GM12865 (cell line): ENCODE measurements at regions not wholly inside any gene's neighbourhood (a gene's known extent, or its start where the extent isn't known, plus 50 kb on each side); places are given as distances from the start of the nearest gene placed in this dataset.

Experiments
- DNase-seq: peaks from one replicate; pipeline ENCODE4 v3.0.0; 2010; ENCODE audit warnings: low read depth
- H3K4me3 ChIP-seq: 2 replicates; pipeline ENCODE4 v1.5.1; 2011; ENCODE audit warnings: mild to moderate bottlenecking, low read depth, low read length, control low read depth
- CTCF ChIP-seq: IDR thresholded peaks from 2 replicates; pipeline ENCODE4 v1.5.1; 2011; ENCODE audit warnings: low read length, control low read depth, low read depth, inconsistent platforms; ENCODE audit not compliant: insufficient read depth; ENCODE audit errors: missing control alignments

- H3K4me3 ChIP-seq, result no peak overlapping the region
- DNase-seq, result no peak
- TF ChIP-seq CTCF, result no peak
These were observed 557.6 kb downstream of the PRKD1 start for GRCh38 chr14:29370024-29370423.

GRCh38 chr14:29376237-29376636, 551.4 kb downstream of the PRKD1 start:
- no peak for DNase-seq
- TF ChIP-seq CTCF, result no peak

GRCh38 chr14:29380826-29381225, 546.8 kb downstream of the PRKD1 start:
- no peak for TF ChIP-seq CTCF
- no peak for DNase-seq
- H3K4me3 ChIP-seq, result no peak overlapping the region

More at GRCh38 chr14:29376237-29376636, 551.4 kb downstream of the PRKD1 start:
- H3K4me3 ChIP-seq, result no peak overlapping the region

- no peak for DNase-seq
- no peak for TF ChIP-seq CTCF
- no peak overlapping the region for H3K4me3 ChIP-seq
These were observed 539.1 kb downstream of the PRKD1 start for GRCh38 chr14:29388571-29388970.

- no peak overlapping the region for H3K4me3 ChIP-seq
- no peak for DNase-seq
- no peak for TF ChIP-seq CTCF
These were observed 537.4 kb downstream of the PRKD1 start for GRCh38 chr14:29390081-29390832.

- no peak for DNase-seq
- H3K4me3 ChIP-seq, result no peak overlapping the region
- TF ChIP-seq CTCF, result no peak
These were observed 536.4 kb downstream of the PRKD1 start for GRCh38 chr14:29391231-29391630.

GRCh38 chr14:29391801-29392200, 535.8 kb downstream of the PRKD1 start:
- no peak for DNase-seq

More at GRCh38 chr14:29391801-29392200, 535.8 kb downstream of the PRKD1 start:
- no peak for TF ChIP-seq CTCF
- no peak overlapping the region for H3K4me3 ChIP-seq
